Stimulated activated CD4-positive, alpha-beta T cell treated with anti-CD3 and anti-CD28 coated beads, Interleukin-4, amount 100 ng/mL, for 24 hours (primary cell): ENCODE measurements at regions not wholly inside any gene's neighbourhood (a gene's known extent, or its start where the extent isn't known, plus 50 kb on each side); places are given as distances from the start of the nearest gene placed in this dataset.

Source experiments
- DNase-seq: peaks from one replicate; pipeline ENCODE4 v3.0.0-alpha.2; 2020

GRCh38 chr13:111394211-111394922 is 73.9 kb downstream of the TEX29 start:
- DNase-seq, result no peak

GRCh38 chr13:111395511-111396393 is 75.3 kb downstream of the TEX29 start:
- no peak for DNase-seq

- DNase-seq, result no peak
Observed at GRCh38 chr13:111396457-111396856, 76.0 kb downstream of the TEX29 start.

- DNase-seq, result no peak
Observed at GRCh38 chr13:111397202-111397880, 76.9 kb downstream of the TEX29 start.

GRCh38 chr13:111398196-111398595 is 77.8 kb downstream of the TEX29 start:
- DNase-seq, result no peak

- DNase-seq, result no peak
Observed at GRCh38 chr13:111398715-111399299, 78.4 kb downstream of the TEX29 start.

- DNase-seq, result no peak
Observed at GRCh38 chr13:111399334-111399733, 78.9 kb downstream of the TEX29 start.

- DNase-seq, result no peak
Observed at GRCh38 chr13:111399776-111400538, 79.5 kb downstream of the TEX29 start.

GRCh38 chr13:111401151-111401550 is 80.7 kb downstream of the TEX29 start:
- DNase-seq, result no peak

GRCh38 chr13:111401755-111402154 is 81.3 kb downstream of the TEX29 start:
- no peak for DNase-seq

GRCh38 chr13:111402441-111402840 is 82.0 kb downstream of the TEX29 start:
- DNase-seq, result no peak

- no peak for DNase-seq
Observed at GRCh38 chr13:111403266-111403665, 82.8 kb downstream of the TEX29 start.

- no peak for DNase-seq
Observed at GRCh38 chr13:111404746-111405145, 84.3 kb downstream of the TEX29 start.

GRCh38 chr13:111406636-111407035 is 86.2 kb downstream of the TEX29 start:
- DNase-seq, result no peak

- DNase-seq, result no peak
Observed at GRCh38 chr13:111407381-111408131, 87.1 kb downstream of the TEX29 start.

GRCh38 chr13:111409413-111409812 is 89.0 kb downstream of the TEX29 start:
- no peak for DNase-seq

GRCh38 chr13:111410232-111411021 is 90.0 kb downstream of the TEX29 start:
- no peak for DNase-seq

- no peak for DNase-seq
Observed at GRCh38 chr13:111411151-111411858, 90.9 kb downstream of the TEX29 start.

- no peak for DNase-seq
Observed at GRCh38 chr13:111411919-111412650, 91.6 kb downstream of the TEX29 start.
